HCT116 (cell line): ENCODE measurements at regions not wholly inside any gene's neighbourhood (a gene's known extent, or its start where the extent isn't known, plus 50 kb on each side); places are given as distances from the start of the nearest gene placed in this dataset.

ENCODE experiments used
- ATAC-seq: fragments of 200-7000 bp; cut with Tn5 transposase; 2 replicates; pipeline ENCODE4 v1.9.1; 2020; ENCODE audit warnings: mild to moderate bottlenecking, moderate library complexity
- BruUV-seq: library from RNA; stranded (reverse); fragments of 400-500 nt; replicated peaks from 2 replicates; lab custom pipeline; 2021; lab: Mats Ljungman, UMichigan
- CTCF ChIA-PET: fragments of 300-600 bp; sonication (Branson Sonifier 250); formaldehyde crosslinking; loops from one replicate; lab custom pipeline; 2021; ENCODE audit warnings: antibody characterized with exemption; lab: Charles Lee
- POLR2A ChIA-PET: fragments of 300-600, 350-600 bp; sonication (Branson Sonifier 250); formaldehyde crosslinking; loops from one replicate; lab custom pipeline; 2021; ENCODE audit warnings: antibody characterized with exemption; lab: Charles Lee
- RAD21 ChIA-PET, 2 experiments: fragments of 300-600 bp; sonication (Branson Sonifier 250); formaldehyde crosslinking; loops; one replicate each; lab custom pipeline; 2023; ENCODE audit warnings: low total read pairs in 2 of 2; ENCODE audit not compliant: uncharacterized antibody in 2 of 2, unreplicated experiment in 2 of 2, low non-redundant PET in 1 of 2; lab: Charles Lee
- DNase-seq: peaks from one replicate; pipeline ENCODE4 v3.0.0-alpha.2; 2010; ENCODE audit warnings: low read depth, low spot score
- H2AFZ ChIP-seq: fragments of 200-600 bp; shearing (Covaris generic), sonication (generic); 2 replicates; pipeline ENCODE4 v1.6.1; 2017; ENCODE audit warnings: low read depth, mixed run types, mixed read lengths, antibody characterized with exemption, low read length; ENCODE audit not compliant: poor library complexity, severe bottlenecking
- H3K27ac ChIP-seq: 2 replicates; pipeline ENCODE4 v1.5.1; 2012; ENCODE audit warnings: low read depth, low read length
- H3K27me3 ChIP-seq: fragments of 200-600 bp; sonication (generic); 2 replicates; pipeline ENCODE4 v1.6.1; 2016; ENCODE audit warnings: mixed run types, low read length, mixed read lengths; ENCODE audit not compliant: insufficient read depth
- H3K36me3 ChIP-seq, 2 experiments: fragments of 200-500 bp in 1 of 2; fragments of 200-600 bp in 1 of 2; sonication (Bioruptor generic) in 1 of 2; sonication (generic) in 1 of 2; 2 replicates each; pipeline versions ENCODE4 v1.5.1 to v1.6.1; 2014 to 2016; ENCODE audit warnings: low read length in 2 of 2, inconsistent platforms in 1 of 2, mixed read lengths in 1 of 2, mixed run types in 1 of 2; ENCODE audit not compliant: insufficient read depth in 2 of 2, control insufficient read depth in 1 of 2
- H3K4me1 ChIP-seq, 2 experiments: fragments of 200-600 bp in 1 of 2; sonication (generic) in 1 of 2; 2 replicates each; pipeline versions ENCODE4 v1.5.1 to v1.6.1; 2012 to 2017; ENCODE audit warnings: low read length in 2 of 2, inconsistent platforms in 1 of 2, mild to moderate bottlenecking in 1 of 2, mixed read lengths in 1 of 2, mixed run types in 1 of 2, moderate library complexity in 1 of 2; ENCODE audit not compliant: insufficient read depth in 2 of 2, control insufficient read depth in 1 of 2
- H3K4me2 ChIP-seq: fragments of 200-600 bp; sonication (generic); 2 replicates; pipeline ENCODE4 v1.6.1; 2017; ENCODE audit warnings: mixed run types, low read length, mixed read lengths
- H3K4me3 ChIP-seq, 2 experiments: fragments of 200-600 bp in 1 of 2; sonication (generic) in 1 of 2; replicated peaks in 1 of 2; 2 replicates each; pipeline ENCODE4 v1.5.1; 2011 to 2016; ENCODE audit warnings: low read length in 2 of 2, control low read depth in 1 of 2, low read depth in 1 of 2, mild to moderate bottlenecking in 1 of 2, mixed read lengths in 1 of 2, mixed run types in 1 of 2
- H3K79me2 ChIP-seq: fragments of 200-600 bp; sonication (generic); 2 replicates; pipeline ENCODE4 v1.6.1; 2017; ENCODE audit warnings: mild to moderate bottlenecking, mixed run types, low read length, moderate library complexity, mixed read lengths; ENCODE audit not compliant: insufficient read depth
- H3K9ac ChIP-seq: fragments of 200-600 bp; sonication (generic); 2 replicates; pipeline ENCODE4 v1.6.1; 2016; ENCODE audit warnings: low read length, mixed read lengths
- H3K9me2 ChIP-seq: fragments of 200-600 bp; sonication (generic), shearing (Covaris generic); 2 replicates; pipeline ENCODE4 v1.6.1; 2017; ENCODE audit warnings: mixed run types, mild to moderate bottlenecking, moderate library complexity; ENCODE audit not compliant: insufficient read depth
- H3K9me3 ChIP-seq, 2 experiments: fragments of 200-500 bp in 1 of 2; fragments of 200-600 bp in 1 of 2; sonication (Bioruptor generic) in 1 of 2; sonication (generic) in 1 of 2; 2 replicates each; pipeline ENCODE4 v1.6.1; 2014 to 2017; ENCODE audit warnings: low read length in 2 of 2, mixed read lengths in 2 of 2, inconsistent platforms in 1 of 2, low read depth in 1 of 2, mild to moderate bottlenecking in 1 of 2, mixed run types in 1 of 2, moderate library complexity in 1 of 2; ENCODE audit not compliant: control insufficient read depth in 1 of 2, insufficient read depth in 1 of 2
- H4K20me1 ChIP-seq: fragments of 200-600 bp; sonication (generic), shearing (Covaris generic); 2 replicates; pipeline ENCODE4 v1.6.1; 2017; ENCODE audit warnings: mixed run types, mild to moderate bottlenecking, moderate library complexity; ENCODE audit not compliant: insufficient read depth
- CTCF ChIP-seq, 3 experiments: fragments of 200-600 bp in 1 of 3; sonication (generic) in 1 of 3; IDR thresholded peaks in 2 of 3; conservative IDR thresholded peaks in 1 of 3; 2 replicates each; pipeline ENCODE4 v1.5.1; 2012 to 2017; ENCODE audit warnings: low read depth in 2 of 3, low read length in 2 of 3, antibody characterized with exemption in 1 of 3, borderline replicate concordance in 1 of 3, control low read depth in 1 of 3, mild to moderate bottlenecking in 1 of 3, mixed read lengths in 1 of 3, mixed run types in 1 of 3, moderate library complexity in 1 of 3; ENCODE audit not compliant: insufficient read depth in 1 of 3
- EGR1 ChIP-seq: IDR thresholded peaks from 2 replicates; pipeline ENCODE4 v1.6.1; 2012; ENCODE audit warnings: low read depth
- EZH2 ChIP-seq: fragments of 200-600 bp; sonication (generic); IDR thresholded peaks from 2 replicates; pipeline ENCODE4 v1.6.1; 2017; ENCODE audit warnings: antibody characterized with exemption, mixed run types
- JUND ChIP-seq: IDR thresholded peaks from 2 replicates; pipeline ENCODE4 v1.6.1; 2012
- MAX ChIP-seq: IDR thresholded peaks from 2 replicates; pipeline ENCODE4 v1.6.1; 2012
- RAD21 ChIP-seq: IDR thresholded peaks from 2 replicates; pipeline ENCODE4 v1.6.1; 2012; ENCODE audit warnings: low read depth, mild to moderate bottlenecking
- REST ChIP-seq: IDR thresholded peaks from 2 replicates; pipeline ENCODE4 v1.6.1; 2012; ENCODE audit warnings: low read depth
- TCF7L2 ChIP-seq: IDR thresholded peaks from 2 replicates; pipeline ENCODE4 v1.7.0; 2011; ENCODE audit warnings: borderline replicate concordance, inconsistent platforms; ENCODE audit not compliant: insufficient read depth, insufficient read length; ENCODE audit errors: extremely low read depth
- ZNF274 ChIP-seq: fragments of 200-500 bp; sonication (Bioruptor generic); IDR thresholded peaks from 2 replicates; pipeline ENCODE4 v1.6.1; 2014; ENCODE audit warnings: mild to moderate bottlenecking, low read depth, low read length, inconsistent platforms
- intact Hi-C: fragments of 100-400 bp; cut with micrococcal nuclease; formaldehyde crosslinking; loops from 2 replicates; pipeline ENCODE4 v1.10.0; 2022

GRCh38 chr3:77746048-77746447, 706.1 kb downstream of the ROBO2 start:
- ChIA-PET RAD21 (no interaction called here), POLR2A (no interaction called here)
- no peak overlapping the region for H3K4me3 ChIP-seq

More at GRCh38 chr3:77746048-77746447, 706.1 kb downstream of the ROBO2 start:
- intact Hi-C loops = no loop called here
- Histone ChIP-seq H2AFZ (no peak overlapping the region), H3K27me3 (no peaks in the 10 kb centered on the region), H3K36me3 (no peaks in the 10 kb centered on the region), H3K27ac (no peak overlapping the region), H4K20me1 (no peaks in the 10 kb centered on the region), H3K9me2 (no peaks in the 10 kb centered on the region), H3K9ac (no peak overlapping the region), H3K4me1 (no peaks in the 10 kb centered on the region), H3K4me2 (no peak overlapping the region), H3K9me3 (peaks cover 6 to 8% of the 10 kb centered on the region in 2 experiments; a peak in 2 of 4 replicates), H3K79me2 (no peaks in the 10 kb centered on the region)
- BruUV-seq = no TSS peak
- CTCF ChIA-PET = no interaction called here
- TF ChIP-seq CTCF (IDR thresholded peaks at IDR 0.05 in 2 of 3, conservative IDR thresholded peaks at IDR 0.05 in 1 of 3; ENCODE audit: borderline replicate concordance in 1 of 3, insufficient read depth in 1 of 3, low read depth in 2 of 3, low read length in 2 of 3) (no peak), REST (no peak), EGR1 (no peak), RAD21 (no peak), MAX (no peak), EZH2 (no peak), JUND (no peak), ZNF274 (no peak), TCF7L2 (no peak)
- ATAC-seq (no peak), DNase-seq (no peak)
